Osteoblast (primary cell): ENCODE measurements at regions not wholly inside any gene's neighbourhood (a gene's known extent, or its start where the extent isn't known, plus 50 kb on each side); places are given as distances from the start of the nearest gene placed in this dataset.

Source experiments
- DNase-seq: peaks from one replicate; pipeline ENCODE4 v3.0.0; 2011; ENCODE audit warnings: low spot score, mixed read lengths; ENCODE audit not compliant: insufficient read length; ENCODE audit errors: missing footprints
- H2AFZ ChIP-seq: 2 replicates; pipeline ENCODE4 v1.6.0; 2011; ENCODE audit warnings: mild to moderate bottlenecking, low read length
- H3K27ac ChIP-seq: 2 replicates; pipeline ENCODE4 v1.5.1; 2011; ENCODE audit warnings: mild to moderate bottlenecking, low read depth, low read length, moderate library complexity
- H3K27me3 ChIP-seq: 2 replicates; pipeline ENCODE4 v1.6.0; 2012; ENCODE audit warnings: mild to moderate bottlenecking, control low read depth, inconsistent platforms, low read length, moderate library complexity; ENCODE audit not compliant: insufficient read depth
- H3K36me3 ChIP-seq: 2 replicates; pipeline ENCODE4 v1.5.1; 2011; ENCODE audit warnings: mild to moderate bottlenecking, low read length, control low read depth, moderate library complexity; ENCODE audit not compliant: insufficient read depth
- H3K4me1 ChIP-seq: 2 replicates; pipeline ENCODE4 v1.5.1; 2011; ENCODE audit warnings: mild to moderate bottlenecking, low read length, control low read depth, moderate library complexity; ENCODE audit not compliant: insufficient read depth
- H3K4me2 ChIP-seq: 2 replicates; pipeline ENCODE4 v1.6.0; 2011; ENCODE audit warnings: mild to moderate bottlenecking, low read length; ENCODE audit not compliant: insufficient read depth
- H3K4me3 ChIP-seq: fragments of 200-600 bp; sonication (generic); 3 replicates; pipeline ENCODE4 v1.5.1; 2012; ENCODE audit warnings: mild to moderate bottlenecking, low read length, inconsistent platforms; ENCODE audit not compliant: insufficient read depth
- H3K79me2 ChIP-seq: 2 replicates; pipeline ENCODE4 v1.6.0; 2012; ENCODE audit warnings: mild to moderate bottlenecking, low read length, control low read depth, inconsistent platforms; ENCODE audit not compliant: insufficient read depth
- H3K9me3 ChIP-seq: 2 replicates; pipeline ENCODE4 v1.5.1; 2011; ENCODE audit warnings: low read depth, low read length, control low read depth
- H4K20me1 ChIP-seq: 2 replicates; pipeline ENCODE4 v1.6.0; 2012; ENCODE audit warnings: mild to moderate bottlenecking, low read length, control low read depth; ENCODE audit not compliant: insufficient read depth
- TF ChIP-seq, protein P1 (sequence below): IDR thresholded peaks from 2 replicates; pipeline ENCODE4 v1.5.1; 2011; ENCODE audit warnings: mild to moderate bottlenecking, low read depth, low read length, moderate library complexity; ENCODE audit errors: extremely low read depth

DNA sequence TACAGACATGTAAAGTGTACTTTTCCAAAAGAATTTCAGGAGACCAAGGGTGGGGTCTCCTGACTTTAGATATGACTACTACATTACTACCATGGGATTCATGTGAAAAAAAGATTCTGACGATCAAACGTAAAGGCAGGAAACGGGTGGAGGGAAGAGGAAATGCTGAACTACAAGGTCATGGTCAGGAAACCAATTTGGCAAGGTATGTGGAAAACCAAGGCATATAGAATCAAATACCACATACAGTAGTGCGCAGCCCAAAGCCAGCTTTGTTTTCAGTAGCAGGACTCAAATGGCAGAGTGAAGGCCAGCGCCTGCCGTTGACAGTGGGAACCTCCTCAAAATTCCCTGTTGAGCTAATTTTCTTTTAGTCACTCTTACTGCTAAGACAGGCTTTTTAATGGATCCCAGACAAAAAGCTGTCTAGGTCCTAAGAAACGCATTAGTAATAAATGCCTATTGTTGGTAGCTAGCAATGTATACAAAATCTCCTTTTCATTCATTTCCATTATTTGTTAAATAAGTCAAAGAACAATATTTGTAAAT lies 57.6 kb upstream of the SERTAD2 start:
- TF ChIP-seq, protein P1, sequence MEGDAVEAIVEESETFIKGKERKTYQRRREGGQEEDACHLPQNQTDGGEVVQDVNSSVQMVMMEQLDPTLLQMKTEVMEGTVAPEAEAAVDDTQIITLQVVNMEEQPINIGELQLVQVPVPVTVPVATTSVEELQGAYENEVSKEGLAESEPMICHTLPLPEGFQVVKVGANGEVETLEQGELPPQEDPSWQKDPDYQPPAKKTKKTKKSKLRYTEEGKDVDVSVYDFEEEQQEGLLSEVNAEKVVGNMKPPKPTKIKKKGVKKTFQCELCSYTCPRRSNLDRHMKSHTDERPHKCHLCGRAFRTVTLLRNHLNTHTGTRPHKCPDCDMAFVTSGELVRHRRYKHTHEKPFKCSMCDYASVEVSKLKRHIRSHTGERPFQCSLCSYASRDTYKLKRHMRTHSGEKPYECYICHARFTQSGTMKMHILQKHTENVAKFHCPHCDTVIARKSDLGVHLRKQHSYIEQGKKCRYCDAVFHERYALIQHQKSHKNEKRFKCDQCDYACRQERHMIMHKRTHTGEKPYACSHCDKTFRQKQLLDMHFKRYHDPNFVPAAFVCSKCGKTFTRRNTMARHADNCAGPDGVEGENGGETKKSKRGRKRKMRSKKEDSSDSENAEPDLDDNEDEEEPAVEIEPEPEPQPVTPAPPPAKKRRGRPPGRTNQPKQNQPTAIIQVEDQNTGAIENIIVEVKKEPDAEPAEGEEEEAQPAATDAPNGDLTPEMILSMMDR = no peak
- H3K4me3 ChIP-seq = no peak overlapping the region
- H3K4me2 ChIP-seq = no peak overlapping the region
- peaks cover 3% of the 10 kb centered on the region for H4K20me1 ChIP-seq
- no peaks in the 10 kb centered on the region for H3K4me1 ChIP-seq
- DNase-seq = no peak
- H2AFZ ChIP-seq = no peak overlapping the region
- H3K36me3 ChIP-seq = peaks cover 7% of the 10 kb centered on the region
- H3K27me3 ChIP-seq = no peaks in the 10 kb centered on the region
- no peak overlapping the region for H3K27ac ChIP-seq
- H3K79me2 ChIP-seq = peaks cover 73% of the 10 kb centered on the region
- no peaks in the 10 kb centered on the region for H3K9me3 ChIP-seq

DNA sequence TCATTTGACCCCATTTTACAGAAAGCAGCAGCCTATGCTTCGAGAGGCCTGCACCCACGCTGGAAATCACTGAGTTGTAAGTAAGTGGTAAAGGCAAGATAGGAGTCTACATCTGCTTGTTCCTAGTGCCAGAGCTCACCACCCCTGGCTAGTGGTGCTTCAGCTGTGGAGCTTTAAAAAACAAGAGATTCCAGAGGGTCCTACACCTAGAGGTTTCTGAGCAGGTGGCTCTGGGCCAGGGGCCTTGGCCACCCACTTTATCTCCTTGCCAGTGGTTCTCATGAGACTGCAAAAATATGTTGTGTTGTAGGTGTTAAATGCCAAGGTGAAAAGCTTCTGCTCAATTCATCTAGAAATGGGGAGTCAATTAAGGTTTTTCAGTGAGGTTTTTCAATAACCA lies 60.0 kb upstream of the SERTAD2 start:
- H3K4me3 ChIP-seq = no peak overlapping the region
- H2AFZ ChIP-seq = no peak overlapping the region
- TF ChIP-seq, protein P1 = no peak
- H3K79me2 ChIP-seq = peaks cover 72% of the 10 kb centered on the region
- peaks cover 3% of the 10 kb centered on the region for H4K20me1 ChIP-seq
- peaks cover 7% of the 10 kb centered on the region for H3K36me3 ChIP-seq
- no peak overlapping the region for H3K4me2 ChIP-seq
- H3K4me1 ChIP-seq = no peaks in the 10 kb centered on the region
- H3K27me3 ChIP-seq = no peaks in the 10 kb centered on the region
- no peak overlapping the region for H3K27ac ChIP-seq
- DNase-seq = no peak
- no peaks in the 10 kb centered on the region for H3K9me3 ChIP-seq

DNA sequence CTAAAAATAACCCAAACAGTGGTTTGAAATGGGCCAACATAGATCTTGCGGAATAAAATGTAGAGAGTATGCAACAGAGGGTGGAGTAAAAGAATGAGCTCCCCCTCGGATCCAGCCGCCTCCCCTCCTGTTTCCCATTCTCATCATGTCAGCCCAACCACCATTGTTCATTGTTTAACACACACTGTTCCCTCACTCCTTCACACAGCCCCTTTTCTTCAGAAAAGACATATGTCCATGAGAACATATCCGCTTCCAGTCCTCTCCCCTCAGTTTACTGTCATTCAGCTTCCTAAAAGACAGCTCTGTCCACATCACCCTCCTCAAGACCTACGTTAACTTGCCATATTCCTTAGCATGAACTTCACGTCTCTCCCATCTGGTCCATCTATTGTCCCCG lies 62.9 kb upstream of the SERTAD2 start:
- Histone ChIP-seq H3K4me3 (no peak overlapping the region), H3K9me3 (no peaks in the 10 kb centered on the region), H3K4me2 (no peak overlapping the region), H3K4me1 (no peaks in the 10 kb centered on the region), H3K27me3 (no peaks in the 10 kb centered on the region), H3K27ac (no peak overlapping the region), H2AFZ (no peak overlapping the region), H3K79me2 (peaks cover 79% of the 10 kb centered on the region), H4K20me1 (no peaks in the 10 kb centered on the region), H3K36me3 (no peaks in the 10 kb centered on the region)
- no peak for DNase-seq
- TF ChIP-seq, protein P1 = no peak

DNA sequence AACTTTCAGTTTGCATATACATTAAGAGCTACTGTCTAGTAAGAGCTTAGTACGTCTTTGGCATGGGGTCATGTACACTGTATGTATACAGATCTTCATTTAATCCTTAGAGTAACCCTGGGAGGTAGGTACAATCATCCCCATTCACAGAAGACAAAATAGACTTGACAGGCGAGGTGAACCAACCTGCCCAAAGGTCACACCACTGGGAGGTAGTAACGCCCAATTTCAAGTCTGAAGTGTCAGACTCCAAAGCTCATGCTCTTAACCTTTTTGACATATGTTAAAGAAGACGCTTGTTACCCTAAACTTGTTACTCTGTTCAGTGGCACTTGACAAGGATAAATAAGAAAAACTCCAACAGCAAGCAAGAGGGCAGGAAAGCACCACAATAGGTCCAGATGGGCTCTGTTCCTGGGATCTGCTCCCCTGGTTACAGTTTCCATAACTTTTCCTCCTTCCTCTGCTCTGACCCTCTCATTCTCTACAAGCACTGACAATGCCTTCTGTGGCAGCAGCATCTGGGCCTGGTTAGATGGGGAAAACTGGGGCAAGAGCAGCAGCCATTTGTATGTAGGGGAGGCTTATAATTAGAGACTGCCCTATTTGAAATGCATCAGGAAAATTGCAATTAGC lies 64.7 kb upstream of the SERTAD2 start:
- H3K79me2 ChIP-seq = peaks cover 75% of the 10 kb centered on the region
- H2AFZ ChIP-seq = no peak overlapping the region
- H3K36me3 ChIP-seq = no peaks in the 10 kb centered on the region
- no peak overlapping the region for H3K4me2 ChIP-seq
- no peaks in the 10 kb centered on the region for H4K20me1 ChIP-seq
- no peaks in the 10 kb centered on the region for H3K9me3 ChIP-seq
- TF ChIP-seq, protein P1 = no peak
- H3K27me3 ChIP-seq = no peaks in the 10 kb centered on the region
- DNase-seq = no peak
- H3K4me1 ChIP-seq = no peaks in the 10 kb centered on the region
- no peak overlapping the region for H3K27ac ChIP-seq
- no peak overlapping the region for H3K4me3 ChIP-seq
